ENCODE measurements at regions not wholly inside any gene's neighbourhood (a gene's known extent, or its start where the extent isn't known, plus 50 kb on each side); places are given as distances from the start of the nearest gene placed in this dataset.

GRCh38 chr13:39881383-39881782 lies 225.9 kb downstream of the COG6 start:
- TF ChIP-seq CTCF (IDR thresholded peaks at IDR 0.05) = no peak
- TF ChIP-seq POLR2AphosphoS5 (IDR thresholded peaks at IDR 0.05) = no peak
- no peak for TF ChIP-seq POLR2A (IDR thresholded peaks at IDR 0.05)
- TF ChIP-seq EP300 (IDR thresholded peaks at IDR 0.05) = no peak
